GM12865 (cell line): ENCODE measurements at regions not wholly inside any gene's neighbourhood (a gene's known extent, or its start where the extent isn't known, plus 50 kb on each side); places are given as distances from the start of the nearest gene placed in this dataset.
"Not testable (repeated sequence)": the region's sequence is repeated elsewhere in the genome, so short reads cannot be mapped to it uniquely, and the experiment has no call there.

Experiments
- DNase-seq: peaks from one replicate; pipeline ENCODE4 v3.0.0; 2010; ENCODE audit warnings: low read depth
- H3K4me3 ChIP-seq: 2 replicates; pipeline ENCODE4 v1.5.1; 2011; ENCODE audit warnings: mild to moderate bottlenecking, low read depth, low read length, control low read depth
- TF ChIP-seq, protein P1 (sequence below): IDR thresholded peaks from 2 replicates; pipeline ENCODE4 v1.5.1; 2011; ENCODE audit warnings: low read length, control low read depth, low read depth, inconsistent platforms; ENCODE audit not compliant: insufficient read depth; ENCODE audit errors: missing control alignments

DNA sequence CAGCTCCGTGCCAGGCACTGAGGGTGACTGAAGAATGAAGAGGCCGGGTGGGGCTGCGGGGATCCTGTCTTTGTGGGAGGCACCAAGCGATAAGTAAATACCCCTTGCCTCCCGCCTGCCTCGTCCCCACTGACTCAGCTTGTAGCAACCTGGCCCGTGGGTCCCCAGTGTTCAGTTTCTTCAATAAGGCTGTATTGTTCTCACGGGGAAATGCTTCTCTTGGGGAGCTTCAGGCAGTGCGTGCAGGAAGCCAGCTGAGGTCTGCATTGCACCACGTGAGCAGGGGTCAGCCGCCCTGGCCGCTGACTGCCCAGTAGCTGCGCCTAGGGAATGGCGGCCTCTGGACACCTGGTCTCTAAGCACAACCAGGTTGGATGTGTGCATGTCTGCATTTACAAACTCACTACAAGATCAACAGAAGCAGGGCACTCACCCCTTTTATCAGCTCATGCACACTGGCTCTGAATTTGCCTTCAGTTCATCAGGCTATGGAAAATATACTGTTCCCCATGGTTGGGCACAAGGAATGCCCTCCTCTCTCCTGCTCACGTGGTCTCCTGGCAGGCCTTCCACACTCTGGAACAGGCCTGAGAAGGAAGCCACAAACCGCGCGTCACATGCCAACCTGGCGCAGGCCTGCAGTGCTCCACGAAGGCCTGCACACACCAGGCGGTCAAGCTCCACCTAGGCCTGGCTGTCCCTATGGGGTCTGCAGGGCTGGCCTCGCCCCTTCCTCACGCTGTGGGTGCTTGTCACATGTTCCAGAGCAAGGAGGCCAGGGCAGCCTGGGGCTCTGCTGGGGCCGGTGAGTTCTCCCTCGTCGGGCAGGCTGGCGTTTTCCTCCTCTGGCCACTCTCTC, 135.7 kb upstream of the RNF32 start:
- H3K4me3 ChIP-seq: no peak overlapping the region
- DNase-seq: no peak
- TF ChIP-seq, protein P1, sequence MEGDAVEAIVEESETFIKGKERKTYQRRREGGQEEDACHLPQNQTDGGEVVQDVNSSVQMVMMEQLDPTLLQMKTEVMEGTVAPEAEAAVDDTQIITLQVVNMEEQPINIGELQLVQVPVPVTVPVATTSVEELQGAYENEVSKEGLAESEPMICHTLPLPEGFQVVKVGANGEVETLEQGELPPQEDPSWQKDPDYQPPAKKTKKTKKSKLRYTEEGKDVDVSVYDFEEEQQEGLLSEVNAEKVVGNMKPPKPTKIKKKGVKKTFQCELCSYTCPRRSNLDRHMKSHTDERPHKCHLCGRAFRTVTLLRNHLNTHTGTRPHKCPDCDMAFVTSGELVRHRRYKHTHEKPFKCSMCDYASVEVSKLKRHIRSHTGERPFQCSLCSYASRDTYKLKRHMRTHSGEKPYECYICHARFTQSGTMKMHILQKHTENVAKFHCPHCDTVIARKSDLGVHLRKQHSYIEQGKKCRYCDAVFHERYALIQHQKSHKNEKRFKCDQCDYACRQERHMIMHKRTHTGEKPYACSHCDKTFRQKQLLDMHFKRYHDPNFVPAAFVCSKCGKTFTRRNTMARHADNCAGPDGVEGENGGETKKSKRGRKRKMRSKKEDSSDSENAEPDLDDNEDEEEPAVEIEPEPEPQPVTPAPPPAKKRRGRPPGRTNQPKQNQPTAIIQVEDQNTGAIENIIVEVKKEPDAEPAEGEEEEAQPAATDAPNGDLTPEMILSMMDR: no peak

DNA sequence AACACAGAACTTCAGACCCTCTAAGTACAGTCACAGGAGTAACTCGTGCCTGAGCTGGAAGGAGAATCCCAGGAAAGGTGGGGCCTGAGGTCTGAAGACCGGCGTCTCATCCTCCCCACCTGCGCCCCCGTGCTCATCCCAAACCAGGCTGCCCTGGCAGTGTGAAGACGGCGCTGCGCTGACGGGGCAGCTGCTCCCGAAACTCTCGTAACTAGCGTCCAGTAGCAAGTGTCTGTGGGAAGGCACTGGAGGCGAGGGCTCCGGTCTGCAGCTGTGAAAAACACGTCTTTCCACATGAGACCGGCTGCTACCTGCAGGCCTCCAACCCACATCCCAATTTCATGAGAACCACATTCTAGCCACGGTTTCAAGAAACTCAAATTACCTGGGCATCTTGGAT, 136.6 kb upstream of the RNF32 start:
- H3K4me3 ChIP-seq: no peak overlapping the region
- TF ChIP-seq, protein P1: no peak
- DNase-seq: no peak

DNA sequence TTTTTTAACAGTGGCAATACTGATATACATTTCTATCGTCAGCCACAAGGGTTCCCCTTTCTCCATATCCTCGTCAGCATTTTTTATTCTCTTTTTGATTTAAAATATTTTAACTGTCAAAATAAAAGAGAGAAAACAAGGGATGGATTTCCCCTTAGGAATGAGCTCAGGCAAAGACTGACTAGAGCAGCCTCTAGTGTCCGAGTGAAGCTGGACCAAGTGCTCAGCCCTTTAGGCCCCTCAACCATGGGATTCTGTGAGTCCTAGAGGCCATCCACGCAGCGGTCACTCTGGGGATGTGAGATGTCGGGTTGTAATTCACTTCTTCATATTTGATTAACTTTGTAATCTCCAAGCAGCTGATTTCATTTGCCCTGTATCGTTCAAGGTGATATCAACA, 137.4 kb upstream of the RNF32 start:
- DNase-seq: no peak
- TF ChIP-seq, protein P1: no peak
- H3K4me3 ChIP-seq: no peak overlapping the region

DNA sequence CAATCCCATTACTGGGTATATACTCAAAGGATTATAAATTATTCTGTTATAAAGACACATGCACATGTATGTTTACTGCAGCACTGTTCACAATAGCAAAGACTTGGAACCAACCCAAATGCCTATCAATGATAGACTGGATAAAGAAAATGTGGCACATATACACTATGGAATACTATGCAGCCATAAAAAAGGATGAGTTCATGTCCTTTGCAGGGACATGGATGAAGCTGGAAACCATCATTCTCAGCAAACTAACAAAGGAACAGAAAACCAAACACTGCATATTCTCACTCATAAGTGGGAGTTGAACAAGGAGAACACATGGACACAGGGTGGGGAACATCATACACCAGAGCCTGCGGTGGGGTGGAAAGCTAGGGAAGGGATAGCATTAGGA, 138.8 kb upstream of the RNF32 start:
- DNase-seq, H3K4me3 ChIP-seq: not testable (repeated sequence)

DNA sequence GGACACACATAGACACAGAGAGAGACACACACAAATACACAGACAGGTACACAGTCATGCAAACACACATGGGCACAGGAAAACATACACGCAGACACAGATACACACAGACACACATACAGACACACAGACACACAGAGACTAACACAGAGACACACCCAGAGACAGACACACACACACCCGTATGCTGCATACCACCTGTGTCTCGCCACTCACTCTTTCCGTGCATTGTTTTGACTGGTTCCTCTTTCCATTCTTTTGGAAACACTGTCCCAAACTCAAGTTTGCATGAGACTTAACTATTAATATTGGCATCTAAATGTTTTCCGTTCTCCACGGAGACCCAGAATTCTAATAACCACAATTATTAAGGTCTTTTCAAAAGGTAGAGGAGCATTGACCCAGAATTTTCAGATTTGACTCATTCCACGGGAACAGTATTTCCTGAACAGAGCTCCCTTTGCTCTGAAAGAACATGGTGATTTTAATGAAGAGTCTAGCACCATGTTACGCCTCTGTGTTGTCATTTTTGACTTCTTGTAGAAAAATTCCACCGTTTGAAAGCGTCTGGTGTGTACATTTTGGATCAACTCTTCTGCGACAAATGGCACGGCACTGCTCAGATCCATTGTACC, 141.2 kb upstream of the RNF32 start:
- TF ChIP-seq, protein P1: no peak
- no peak overlapping the region for H3K4me3 ChIP-seq
- no peak for DNase-seq

DNA sequence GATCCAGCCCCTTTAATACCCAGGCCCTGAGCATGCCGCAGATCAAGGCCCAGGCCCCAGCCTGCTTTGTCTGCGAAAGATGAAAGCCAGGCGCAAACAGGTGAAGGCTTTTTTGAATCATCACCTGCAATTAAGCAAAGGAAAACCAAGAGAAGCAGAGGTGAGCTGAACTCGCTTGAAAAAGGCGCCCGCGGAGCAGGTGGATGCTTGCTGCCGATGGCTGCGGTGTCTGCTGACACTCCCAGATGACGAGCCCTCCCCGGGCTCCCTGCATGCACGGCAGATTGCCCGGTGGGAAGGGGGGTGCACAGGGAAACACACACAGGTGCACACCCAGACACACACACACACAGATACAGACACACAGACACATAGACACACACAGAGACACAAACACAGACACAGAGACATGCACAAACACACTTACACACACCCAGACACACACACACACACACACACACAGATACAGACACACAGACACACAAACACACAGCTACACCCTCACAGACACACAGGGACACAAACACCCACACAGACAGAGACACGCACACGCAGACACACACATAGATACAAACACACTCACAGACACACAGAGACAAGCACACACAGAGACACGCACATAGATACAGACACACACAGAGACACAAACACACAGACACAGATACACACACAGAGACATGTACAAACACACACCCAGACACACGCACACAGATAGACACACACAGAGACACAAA, 142.6 kb upstream of the RNF32 start:
- no peak overlapping the region for H3K4me3 ChIP-seq
- no peak for DNase-seq
- TF ChIP-seq, protein P1: no peak

DNA sequence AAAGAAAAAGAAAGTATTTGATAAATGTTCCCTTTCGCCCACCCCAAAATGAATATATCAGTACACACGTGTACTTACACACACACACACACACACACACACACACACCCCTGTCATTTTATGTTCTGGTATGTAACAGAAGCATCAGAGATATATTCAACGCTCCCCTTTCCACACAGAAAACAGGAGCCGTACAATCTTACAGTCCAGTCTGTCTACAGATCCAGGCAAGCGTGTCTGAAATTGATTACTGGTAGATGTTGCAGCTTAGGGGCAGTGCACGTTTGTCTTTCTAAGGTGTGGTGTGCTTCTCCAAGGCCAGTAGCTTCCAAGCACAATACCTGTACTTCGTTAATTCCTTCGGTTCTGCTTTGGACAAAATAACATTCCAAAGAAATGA, 143.7 kb upstream of the RNF32 start:
- H3K4me3 ChIP-seq: no peak overlapping the region
- TF ChIP-seq, protein P1: no peak
- no peak for DNase-seq
